Right lobe of liver (tissue), 6 donors: ENCODE measurements at regions not wholly inside any gene's neighbourhood (a gene's known extent, or its start where the extent isn't known, plus 50 kb on each side); places are given as distances from the start of the nearest gene placed in this dataset.

ENCODE experiments used
- ATAC-seq, 4 donors: fragments of 200-7000 bp; cut with Tn5 transposase; one replicate each; pipeline ENCODE4 v1.9.1; 2020; ENCODE audit warnings: mild to moderate bottlenecking in 4 of 4, moderate library complexity in 4 of 4
- DNase-seq, 3 donors: peaks; one replicate each; pipeline ENCODE4 v3.0.0-alpha.2; 2020
- H3K27ac ChIP-seq, 3 donors: fragments of 200-600 bp; one replicate each; pipeline ENCODE4 v1.8.0; 2022
- H3K27me3 ChIP-seq, 2 donors: fragments of 200-600 bp; one replicate each; pipeline ENCODE4 v1.8.0; 2022
- H3K36me3 ChIP-seq, 4 donors: fragments of 200-600 bp; sonication (generic) in 1 of 4; one replicate each; pipeline versions ENCODE4 v1.5.1 to v1.8.0; 2017 to 2022; ENCODE audit warnings: control low read depth in 1 of 4
- H3K4me1 ChIP-seq, 4 donors: fragments of 200-600 bp; sonication (generic) in 1 of 4; one replicate each; pipeline versions ENCODE4 v1.5.1 to v1.8.0; 2017 to 2022; ENCODE audit warnings: control low read depth in 1 of 4
- H3K4me3 ChIP-seq, 3 donors: fragments of 200-600 bp; one replicate each; pipeline ENCODE4 v1.8.0; 2022
- H3K9me3 ChIP-seq, 4 donors: fragments of 200-600 bp; sonication (generic) in 1 of 4; one replicate each; pipeline versions ENCODE4 v1.5.1 to v1.8.0; 2017 to 2022; ENCODE audit warnings: control low read depth in 1 of 4
- CTCF ChIP-seq, 4 donors: fragments of 200-600 bp in 3 of 4; fragments of 450-650 bp in 1 of 4; IDR thresholded peaks; one replicate each; pipeline versions ENCODE4 v1.5.1 to v1.8.0; 2016 to 2022; ENCODE audit warnings: antibody characterized with exemption in 4 of 4, mild to moderate bottlenecking in 2 of 4
- POLR2A ChIP-seq: fragments of 450-650 bp; IDR thresholded peaks from one replicate; pipeline ENCODE4 v1.6.1; 2017; ENCODE audit warnings: antibody characterized with exemption, mild to moderate bottlenecking
- WGBS: methylation state at CpG from one replicate; pipeline ENCODE4 v1.1.6; 2018; ENCODE audit warnings: low coverage, low lambda C conversion rate; ENCODE audit not compliant: insufficient coverage; ENCODE audit errors: missing lambda C conversion rate; 5-methylcytosine and 5-hydroxymethylcytosine counted together
- intact Hi-C, 2 donors: fragments of 100-400 bp; cut with DNase I; formaldehyde crosslinking; loops; one replicate each; pipeline versions ENCODE4 v1.11.2 to v1.14.1; 2022
- donor health status: DM: no; HTN: yes; CAD: no.
- donor health status: DM: no; HTN: no; CAD: no.
- donor health status: DM: no; HTN: no; CAD: no.
- donor health status: DM: no; HTN: yes; CAD: no.
- donor health status: DM: no; HTN: yes; CAD: no.

- WGBS = 67% methylated on average over 2 of the region's 2 CpGs
Measured at GRCh38 chr4:58113126-58113525, 1002.9 kb upstream of the IGFBP7 start.

GRCh38 chr4:58111818-58112217 lies 1001.6 kb upstream of the IGFBP7 start:
- Histone ChIP-seq H3K9me3 (no peaks in the 10 kb centered on the region), H3K36me3 (no peaks in the 10 kb centered on the region), H3K27ac (no peak overlapping the region), H3K27me3 (no peaks in the 10 kb centered on the region), H3K4me1 (no peaks in the 10 kb centered on the region), H3K4me3 (no peak overlapping the region)
- DNase-seq = no peak
- intact Hi-C loops = no loop called here
- TF ChIP-seq CTCF (IDR thresholded peaks at IDR 0.05) (no peak), POLR2A (no peak)
- ATAC-seq = no peak
- 24% methylated on average over 2 of the region's 2 CpGs for WGBS

More at GRCh38 chr4:58113126-58113525, 1002.9 kb upstream of the IGFBP7 start:
- TF ChIP-seq POLR2A (no peak), CTCF (IDR thresholded peaks at IDR 0.05) (no peak)
- no peaks in the 10 kb centered on the region for H3K27me3 ChIP-seq
- no peak overlapping the region for H3K27ac ChIP-seq
- ATAC-seq = no peak
- intact Hi-C loops = no loop called here
- DNase-seq = no peak
- H3K9me3 ChIP-seq = no peaks in the 10 kb centered on the region
- H3K4me3 ChIP-seq = no peak overlapping the region
- no peaks in the 10 kb centered on the region for H3K36me3 ChIP-seq
- no peaks in the 10 kb centered on the region for H3K4me1 ChIP-seq

GRCh38 chr4:58093352-58093751 lies 983.2 kb upstream of the IGFBP7 start:
- no peak for ATAC-seq
- H3K27ac ChIP-seq = no peak overlapping the region
- WGBS = 73% methylated on average over 2 of the region's 4 CpGs

GRCh38 chr4:58090539-58090938 lies 980.4 kb upstream of the IGFBP7 start:
- TF ChIP-seq POLR2A = no peak
- TF ChIP-seq CTCF (IDR thresholded peaks at IDR 0.05) = no peak
- intact Hi-C loops = no loop called here
- DNase-seq (no peak), ATAC-seq (no peak)
- Histone ChIP-seq H3K27ac (no peak overlapping the region), H3K36me3 (no peaks in the 10 kb centered on the region), H3K9me3 (no peaks in the 10 kb centered on the region), H3K4me3 (no peak overlapping the region), H3K27me3 (no peaks in the 10 kb centered on the region), H3K4me1 (no peaks in the 10 kb centered on the region)

More at GRCh38 chr4:58093352-58093751, 983.2 kb upstream of the IGFBP7 start:
- no peak for DNase-seq
- H3K4me3 ChIP-seq = no peak overlapping the region
- intact Hi-C loops = no loop called here
- H3K4me1 ChIP-seq = no peaks in the 10 kb centered on the region
- no peak for TF ChIP-seq POLR2A
- TF ChIP-seq CTCF (IDR thresholded peaks at IDR 0.05) = no peak
- no peaks in the 10 kb centered on the region for H3K9me3 ChIP-seq
- no peaks in the 10 kb centered on the region for H3K27me3 ChIP-seq
- no peaks in the 10 kb centered on the region for H3K36me3 ChIP-seq

GRCh38 chr4:58081356-58081755 lies 971.2 kb upstream of the IGFBP7 start:
- DNase-seq (no peak), ATAC-seq (no peak)
- TF ChIP-seq POLR2A (no peak), CTCF (IDR thresholded peaks at IDR 0.05) (no peak)
- no peaks in the 10 kb centered on the region for H3K27me3 ChIP-seq
- no peaks in the 10 kb centered on the region for H3K4me1 ChIP-seq
- H3K9me3 ChIP-seq = no peaks in the 10 kb centered on the region
- H3K36me3 ChIP-seq = no peaks in the 10 kb centered on the region
- intact Hi-C loops = no loop called here
- no peak overlapping the region for H3K27ac ChIP-seq
- H3K4me3 ChIP-seq = no peak overlapping the region
